ENCODE measurements at regions not wholly inside any gene's neighbourhood (a gene's known extent, or its start where the extent isn't known, plus 50 kb on each side); places are given as distances from the start of the nearest gene placed in this dataset.
"Not testable (repeated sequence)": the region's sequence is repeated elsewhere in the genome, so short reads cannot be mapped to it uniquely, and the experiment has no call there.

DNA sequence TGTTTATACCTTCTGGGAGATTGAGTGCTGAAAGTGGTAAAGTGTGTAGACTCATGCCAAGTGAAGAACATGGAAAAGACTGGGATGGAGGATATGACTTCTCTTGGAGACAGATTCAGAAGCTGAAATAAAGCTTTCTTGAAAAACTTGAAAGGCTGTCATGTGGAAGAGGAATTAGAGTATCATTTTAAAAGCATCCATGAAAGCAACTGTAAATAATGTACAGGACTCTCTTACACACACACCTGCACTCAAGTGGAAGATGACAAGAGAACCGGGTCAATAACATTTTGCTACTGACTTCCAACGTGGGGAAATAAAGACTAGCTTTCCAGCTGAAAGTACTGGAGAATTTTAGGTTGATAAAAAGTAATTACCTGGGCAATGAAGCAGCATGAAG, 658.2 kb downstream of the TDRD15 start:
- no peak for DNase-seq (ENCODE audit: low read depth, low spot score)
- H3K4me3 ChIP-seq (ENCODE audit: low read length): no peak overlapping the region

GRCh38 chr2:21782866-21783265, 659.1 kb downstream of the TDRD15 start:
- DNase-seq (ENCODE audit: low read depth, low spot score): no peak
- H3K4me3 ChIP-seq (ENCODE audit: low read length): no peak overlapping the region

DNA sequence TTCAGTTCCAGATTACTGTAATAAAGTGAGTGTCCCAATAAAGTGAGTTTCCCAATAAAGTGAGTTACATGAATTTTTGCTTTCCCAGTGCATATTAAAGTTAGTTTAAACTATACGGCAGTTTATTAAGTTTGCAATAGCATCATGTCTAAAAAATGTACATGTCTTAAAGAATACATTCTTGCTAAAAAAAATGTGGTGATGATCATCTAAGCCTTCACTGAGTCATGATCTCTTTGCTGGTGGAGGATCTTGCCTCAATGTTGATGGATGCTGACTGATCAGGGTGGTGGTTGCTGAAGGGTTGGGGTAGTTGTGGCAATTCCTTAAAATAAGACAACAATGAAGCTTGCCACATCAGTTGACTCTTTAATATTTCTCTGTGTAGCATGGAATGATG, 664.2 kb downstream of the TDRD15 start:
- no peak for DNase-seq (ENCODE audit: low read depth, low spot score)
- no peak overlapping the region for H3K4me3 ChIP-seq (ENCODE audit: low read length)

GRCh38 chr2:21790311-21790710, 666.5 kb downstream of the TDRD15 start:
- not testable (repeated sequence) for H3K4me3 ChIP-seq (ENCODE audit: low read length); DNase-seq (ENCODE audit: low read depth, low spot score)

DNA sequence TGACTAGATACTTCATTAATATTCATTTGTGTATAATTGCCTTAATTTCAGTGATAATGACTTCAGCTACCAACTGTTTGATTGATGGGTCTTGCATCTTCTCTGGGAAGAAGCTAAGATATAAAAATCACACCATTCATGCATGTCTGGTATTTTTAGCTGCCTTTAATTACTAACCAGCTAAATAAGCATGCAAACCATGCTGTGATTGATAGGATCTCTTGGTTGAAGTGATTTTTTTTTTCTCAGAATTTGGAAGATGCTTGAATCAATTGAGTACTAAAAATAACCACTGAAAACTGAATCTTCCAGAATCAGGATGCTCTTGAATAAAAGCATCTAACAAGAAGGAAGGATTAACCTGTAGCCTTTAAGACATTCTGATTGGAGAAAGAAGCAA, 668.8 kb downstream of the TDRD15 start:
- H3K4me3 ChIP-seq (ENCODE audit: low read length): no peak overlapping the region
- no peak for DNase-seq (ENCODE audit: low read depth, low spot score)

DNA sequence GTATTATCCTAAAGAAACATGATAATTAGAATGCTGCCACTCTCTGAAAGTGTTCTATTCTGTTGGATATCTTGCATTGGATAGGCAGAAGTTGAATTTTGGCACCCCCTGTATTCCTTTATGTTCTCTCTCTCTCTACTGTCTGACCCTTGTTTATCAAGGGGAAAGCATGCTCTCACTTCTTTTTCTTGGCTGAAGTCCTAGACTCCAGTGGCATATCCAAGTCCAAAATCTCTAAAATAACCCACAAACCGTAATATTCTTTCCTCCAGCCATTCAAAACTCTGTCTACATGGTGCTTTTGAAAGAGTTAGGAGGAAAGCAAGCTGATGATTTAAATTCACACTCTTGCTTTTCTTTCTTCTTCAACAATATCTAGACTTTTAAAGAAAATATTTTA, 669.7 kb downstream of the TDRD15 start:
- H3K4me3 ChIP-seq (ENCODE audit: low read length): no peak overlapping the region
- no peak for DNase-seq (ENCODE audit: low read depth, low spot score)

DNA sequence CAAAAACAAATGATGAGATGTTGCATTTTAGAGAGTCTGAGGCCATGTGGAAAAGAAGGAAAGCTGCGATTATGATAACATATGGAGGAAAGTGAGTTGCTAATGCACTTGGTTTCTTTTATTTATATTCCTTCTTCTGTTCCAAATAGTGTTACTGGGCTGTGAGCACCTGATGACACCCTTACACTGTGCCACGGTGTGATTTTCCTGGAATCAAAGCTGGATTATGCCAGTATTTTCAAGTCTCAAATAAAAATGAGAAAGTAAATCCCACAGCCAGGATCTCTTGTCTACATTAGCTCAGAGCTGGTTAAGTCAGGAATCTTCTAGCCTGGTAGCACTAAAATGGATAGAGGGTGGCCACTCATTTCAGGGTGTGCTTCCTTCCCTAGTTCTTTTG, 670.8 kb downstream of the TDRD15 start:
- DNase-seq (ENCODE audit: low read depth, low spot score): no peak

DNA sequence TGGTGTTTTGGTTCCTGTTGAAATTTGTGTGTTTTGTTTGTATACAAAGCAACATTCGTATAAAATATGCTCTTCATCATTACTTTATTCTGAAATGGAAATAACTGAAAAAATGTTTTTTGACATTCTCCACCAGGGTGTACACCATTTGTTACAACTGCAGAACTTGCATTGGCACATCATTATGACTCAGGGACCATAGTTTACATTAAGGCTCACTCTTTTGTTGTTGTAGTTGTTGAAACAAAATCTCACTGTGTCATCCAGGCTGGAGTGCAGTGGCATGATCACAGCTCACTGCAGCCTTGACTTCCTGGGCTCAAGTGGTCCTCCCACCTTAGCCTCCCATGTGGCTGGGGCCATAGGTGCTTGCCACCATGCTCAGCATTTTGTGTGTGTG, 676.6 kb downstream of the TDRD15 start:
- no peak for DNase-seq (ENCODE audit: low read depth, low spot score)
- no peak overlapping the region for H3K4me3 ChIP-seq (ENCODE audit: low read length)

More for the DNA sequence above, 670.8 kb downstream of the TDRD15 start:
- H3K4me3 ChIP-seq (ENCODE audit: low read length): no peak overlapping the region

- no peak for DNase-seq (ENCODE audit: low read depth, low spot score)
Observed at GRCh38 chr2:21803550-21803949, 679.8 kb downstream of the TDRD15 start.

DNA sequence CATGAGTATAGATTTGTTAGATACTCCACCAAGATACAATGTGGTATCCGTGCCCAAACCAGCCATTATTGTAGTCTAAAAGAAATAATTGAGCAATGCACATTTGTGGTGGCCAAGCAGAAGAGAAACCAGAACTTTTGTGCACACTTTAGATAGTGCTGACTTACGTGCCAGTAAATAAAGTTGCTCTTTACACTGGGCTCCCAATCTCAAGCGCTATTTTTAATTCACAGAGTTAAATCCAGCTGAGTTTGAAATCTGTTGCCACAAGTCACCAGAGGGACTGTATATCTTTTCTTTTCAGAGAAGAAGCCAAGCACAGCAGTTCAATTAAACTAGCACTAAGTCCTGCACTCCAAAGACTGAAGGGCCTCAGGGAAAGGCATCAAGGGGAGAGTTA, 680.4 kb downstream of the TDRD15 start:
- no peak for DNase-seq (ENCODE audit: low read depth, low spot score)
- H3K4me3 ChIP-seq (ENCODE audit: low read length): no peak overlapping the region

More at GRCh38 chr2:21803550-21803949, 679.8 kb downstream of the TDRD15 start:
- no peak overlapping the region for H3K4me3 ChIP-seq (ENCODE audit: low read length)

DNA sequence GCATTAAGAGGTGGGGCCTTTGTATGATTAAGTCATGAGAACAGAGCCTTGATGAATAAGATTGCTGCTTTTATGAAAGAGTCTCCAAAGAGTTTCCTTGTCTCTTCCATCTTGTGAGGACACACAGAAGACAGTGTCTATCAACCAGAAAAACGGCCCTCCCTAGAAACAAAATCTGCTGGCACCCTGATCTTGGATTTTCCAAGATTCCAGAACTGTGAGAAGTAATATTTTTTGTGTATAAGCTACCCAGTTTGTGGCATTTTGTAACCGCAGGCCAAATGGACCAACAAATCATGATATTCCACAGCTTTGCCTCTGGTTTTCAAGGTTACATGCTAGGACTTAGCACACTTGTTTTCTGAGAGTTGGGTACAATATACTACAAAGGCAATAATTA, 687.8 kb downstream of the TDRD15 start:
- no peak for DNase-seq (ENCODE audit: low read depth, low spot score)
- H3K4me3 ChIP-seq (ENCODE audit: low read length): no peak overlapping the region

GRCh38 chr2:21812766-21813165, 689.0 kb downstream of the TDRD15 start:
- no peak overlapping the region for H3K4me3 ChIP-seq (ENCODE audit: low read length)
- DNase-seq (ENCODE audit: low read depth, low spot score): no peak

DNA sequence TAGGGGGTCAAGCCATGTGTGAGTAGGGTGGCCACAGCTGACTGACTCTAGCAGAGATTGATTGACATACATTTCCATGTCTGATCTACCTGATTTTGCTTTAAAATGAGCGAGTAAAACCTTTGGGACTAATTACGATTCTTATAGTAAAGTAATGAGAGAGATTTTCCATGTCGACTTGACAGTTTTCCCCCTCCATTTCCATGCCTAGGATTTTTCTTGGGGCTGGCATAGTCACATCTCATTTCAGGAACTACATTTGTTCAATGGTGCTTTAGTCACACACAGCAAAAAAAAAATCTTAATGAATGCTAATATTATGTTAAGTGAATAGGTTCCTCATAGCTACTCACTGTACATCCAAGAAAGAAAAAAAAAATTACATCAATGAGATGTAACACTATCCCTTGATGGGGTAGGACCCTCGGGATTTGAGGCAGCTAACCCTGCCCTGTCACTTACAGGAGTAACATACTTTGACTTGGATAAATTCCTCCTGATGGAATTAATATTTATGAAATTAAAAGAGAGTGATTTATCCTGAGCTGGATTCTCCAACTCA, 690.9 kb downstream of the TDRD15 start:
- DNase-seq (ENCODE audit: low read depth, low spot score): no peak

GRCh38 chr2:21818212-21818795, 694.5 kb downstream of the TDRD15 start:
- no peak overlapping the region for H3K4me3 ChIP-seq (ENCODE audit: low read length)
- no peak for DNase-seq (ENCODE audit: low read depth, low spot score)

More for the DNA sequence above, 690.9 kb downstream of the TDRD15 start:
- no peak overlapping the region for H3K4me3 ChIP-seq (ENCODE audit: low read length)

GRCh38 chr2:21819454-21819853, 695.7 kb downstream of the TDRD15 start:
- DNase-seq (ENCODE audit: low read depth, low spot score): no peak
- H3K4me3 ChIP-seq (ENCODE audit: low read length): no peak overlapping the region

GRCh38 chr2:21820271-21820670, 696.5 kb downstream of the TDRD15 start:
- no peak for DNase-seq (ENCODE audit: low read depth, low spot score)
- H3K4me3 ChIP-seq (ENCODE audit: low read length): no peak overlapping the region

DNA sequence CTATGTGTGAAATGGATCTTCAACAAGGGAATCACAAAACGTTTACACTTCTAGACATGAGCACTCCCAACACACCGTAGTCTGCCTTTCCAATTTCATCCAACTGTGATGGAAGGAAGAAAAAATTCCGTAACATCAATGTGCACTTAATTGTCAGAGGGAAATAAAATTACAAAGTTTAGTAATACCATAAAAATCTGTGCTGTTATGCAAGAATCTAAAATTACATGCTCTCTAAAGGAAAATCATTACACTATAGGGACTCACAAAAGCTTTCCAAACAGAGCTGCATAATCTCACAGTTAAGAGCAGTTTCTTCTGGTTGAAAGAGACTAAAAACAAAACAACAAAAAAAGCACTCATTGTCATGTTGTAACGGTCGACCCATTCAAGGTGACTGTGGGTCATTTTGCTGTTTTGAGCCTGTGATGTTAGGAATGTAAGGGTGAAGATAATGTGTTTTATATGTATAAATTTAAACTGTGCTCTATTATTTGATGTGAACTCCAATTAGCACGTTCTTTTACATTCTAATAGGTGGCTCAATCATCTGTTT, 698.0 kb downstream of the TDRD15 start:
- DNase-seq (ENCODE audit: low read depth, low spot score): no peak
- H3K4me3 ChIP-seq (ENCODE audit: low read length): no peak overlapping the region

DNA sequence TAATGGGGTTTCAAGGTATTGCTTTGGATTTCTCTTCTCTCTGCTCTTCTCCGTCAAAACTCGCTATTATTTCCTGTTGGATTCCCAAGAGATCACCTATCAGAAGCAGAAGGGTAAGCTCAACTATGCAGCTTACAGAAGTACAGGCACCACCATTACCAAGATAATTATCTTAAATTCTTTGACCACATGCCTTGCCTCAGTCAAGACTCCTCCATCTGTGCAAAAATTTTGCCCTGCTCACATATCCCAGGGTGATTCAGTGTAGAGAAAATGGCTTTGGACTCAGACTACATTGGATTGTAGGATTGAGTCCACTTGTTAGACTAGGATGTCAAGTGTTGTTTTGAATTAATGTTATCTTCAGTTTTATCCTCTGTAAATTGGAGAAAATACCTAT, 698.7 kb downstream of the TDRD15 start:
- no peak for DNase-seq (ENCODE audit: low read depth, low spot score)

DNA sequence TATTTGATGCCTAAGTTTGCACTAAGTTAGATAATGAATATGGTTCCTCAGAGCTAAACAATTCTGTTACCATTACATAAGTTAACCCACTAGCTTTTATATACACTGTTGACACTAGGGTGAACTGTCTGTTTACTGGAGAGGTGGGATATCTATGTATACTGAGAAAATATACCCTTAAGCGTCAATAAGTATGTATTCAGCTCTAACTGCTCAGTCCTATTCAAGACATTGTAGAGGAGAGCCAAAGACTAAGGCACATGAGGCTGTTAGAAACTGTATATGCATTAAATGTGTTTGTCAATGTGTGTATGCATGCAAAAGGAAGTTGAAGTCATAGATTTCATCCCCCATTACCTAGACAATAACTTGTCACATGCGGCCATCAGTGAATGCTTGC, 710.0 kb downstream of the TDRD15 start:
- DNase-seq (ENCODE audit: low read depth, low spot score): no peak
- no peak overlapping the region for H3K4me3 ChIP-seq (ENCODE audit: low read length)

More for the DNA sequence above, 698.7 kb downstream of the TDRD15 start:
- H3K4me3 ChIP-seq (ENCODE audit: low read length): no peak overlapping the region

DNA sequence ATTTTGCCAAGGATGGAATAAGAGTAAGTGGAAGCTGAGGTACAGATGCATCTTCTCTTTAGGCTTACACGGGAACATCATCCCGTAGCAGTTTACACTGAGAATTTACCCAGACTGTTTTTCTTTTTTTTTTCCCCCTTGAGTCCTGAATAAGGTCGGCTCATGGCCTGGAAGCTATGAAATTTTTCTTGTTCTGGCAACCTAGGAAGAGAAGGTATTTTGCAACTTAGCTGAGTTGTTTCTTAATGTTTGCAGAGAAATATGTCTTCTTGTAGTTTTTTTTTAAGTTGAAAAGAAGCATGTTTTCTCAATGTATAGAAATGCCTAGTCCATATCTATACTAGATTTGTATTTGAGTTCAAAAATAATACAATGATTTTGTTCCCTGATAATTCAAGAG, 712.5 kb downstream of the TDRD15 start:
- DNase-seq (ENCODE audit: low read depth, low spot score): no peak
- H3K4me3 ChIP-seq (ENCODE audit: low read length): no peak overlapping the region

- no peak for DNase-seq (ENCODE audit: low read depth, low spot score)
Observed at GRCh38 chr2:21836719-21837118, 713.0 kb downstream of the TDRD15 start.

More at GRCh38 chr2:21836719-21837118, 713.0 kb downstream of the TDRD15 start:
- H3K4me3 ChIP-seq (ENCODE audit: low read length): no peak overlapping the region

Measured in Jurkat, Clone E6-1 (cell line).